Keratinocyte (primary cell): ENCODE measurements at regions not wholly inside any gene's neighbourhood (a gene's known extent, or its start where the extent isn't known, plus 50 kb on each side); places are given as distances from the start of the nearest gene placed in this dataset.

Experiments used
- EZH2 ChIP-seq: IDR thresholded peaks from one replicate; pipeline ENCODE4 v1.6.1; 2012; ENCODE audit warnings: inconsistent platforms, mild to moderate bottlenecking, low read length, moderate library complexity
- TF ChIP-seq, protein P1 (sequence below), 3 experiments: IDR thresholded peaks in 1 of 3; conservative IDR thresholded peaks in 1 of 3; optimal IDR thresholded peaks in 1 of 3; 2 replicates in 2 of 3; 3 replicates in 1 of 3; pipeline versions ENCODE3 to v1.5.1; 2011; ENCODE audit warnings: low read length in 3 of 3, mild to moderate bottlenecking in 3 of 3, moderate library complexity in 2 of 3, control low read depth in 1 of 3, inconsistent platforms in 1 of 3; ENCODE audit not compliant: insufficient read depth in 2 of 3; ENCODE audit errors: extremely low read depth in 1 of 3

DNA sequence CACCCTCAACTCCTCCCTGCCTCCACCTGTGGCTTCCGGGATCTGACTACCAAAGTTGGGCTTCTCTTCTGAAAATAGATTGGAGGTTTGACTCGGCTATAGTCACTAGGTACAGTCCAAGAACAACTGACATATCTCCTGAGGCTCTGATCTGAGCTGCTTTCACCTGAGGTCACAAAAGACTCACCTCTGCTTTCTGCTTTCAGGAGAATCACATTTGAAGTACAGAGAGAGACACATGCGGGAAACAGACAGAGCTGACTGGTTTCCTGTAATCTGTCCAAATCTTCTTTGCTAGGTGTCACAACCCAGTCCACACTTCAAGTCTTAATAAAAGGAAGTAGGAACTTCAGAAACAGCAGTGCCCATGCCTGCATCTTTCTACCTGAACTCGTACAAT is 245.4 kb upstream of the CHRM3 start:
- TF ChIP-seq, protein P1, sequence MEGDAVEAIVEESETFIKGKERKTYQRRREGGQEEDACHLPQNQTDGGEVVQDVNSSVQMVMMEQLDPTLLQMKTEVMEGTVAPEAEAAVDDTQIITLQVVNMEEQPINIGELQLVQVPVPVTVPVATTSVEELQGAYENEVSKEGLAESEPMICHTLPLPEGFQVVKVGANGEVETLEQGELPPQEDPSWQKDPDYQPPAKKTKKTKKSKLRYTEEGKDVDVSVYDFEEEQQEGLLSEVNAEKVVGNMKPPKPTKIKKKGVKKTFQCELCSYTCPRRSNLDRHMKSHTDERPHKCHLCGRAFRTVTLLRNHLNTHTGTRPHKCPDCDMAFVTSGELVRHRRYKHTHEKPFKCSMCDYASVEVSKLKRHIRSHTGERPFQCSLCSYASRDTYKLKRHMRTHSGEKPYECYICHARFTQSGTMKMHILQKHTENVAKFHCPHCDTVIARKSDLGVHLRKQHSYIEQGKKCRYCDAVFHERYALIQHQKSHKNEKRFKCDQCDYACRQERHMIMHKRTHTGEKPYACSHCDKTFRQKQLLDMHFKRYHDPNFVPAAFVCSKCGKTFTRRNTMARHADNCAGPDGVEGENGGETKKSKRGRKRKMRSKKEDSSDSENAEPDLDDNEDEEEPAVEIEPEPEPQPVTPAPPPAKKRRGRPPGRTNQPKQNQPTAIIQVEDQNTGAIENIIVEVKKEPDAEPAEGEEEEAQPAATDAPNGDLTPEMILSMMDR (optimal IDR thresholded peaks at IDR 0.05 in 1 of 3, IDR thresholded peaks at IDR 0.05 in 1 of 3, conservative IDR thresholded peaks at IDR 0.05 in 1 of 3; ENCODE audit: extremely low read depth in 1 of 3, insufficient read depth in 2 of 3, low read length in 3 of 3): no peak
- TF ChIP-seq EZH2: no peak
